GM12878 (cell line): ENCODE measurements at regions not wholly inside any gene's neighbourhood (a gene's known extent, or its start where the extent isn't known, plus 50 kb on each side); places are given as distances from the start of the nearest gene placed in this dataset.
"Not testable (repeated sequence)": the region's sequence is repeated elsewhere in the genome, so short reads cannot be mapped to it uniquely, and the experiment has no call there.

Source experiments
- ATAC-seq: fragments of 200-7000 bp; cut with Tn5 transposase; 3 replicates; pipeline ENCODE4 v1.9.1; 2020; ENCODE audit warnings: mild to moderate bottlenecking, moderate library complexity
- BruUV-seq: library from RNA; stranded (reverse); fragments of 400-500 nt; replicated peaks from 2 replicates; lab custom pipeline; 2021; lab: Mats Ljungman, UMichigan
- CTCF ChIA-PET: fragments of 300-600 bp; sonication (Branson Sonifier 250); formaldehyde crosslinking; extraction: SDS; loops from one replicate; lab custom pipeline; 2021; ENCODE audit warnings: inconsistent platforms; lab: Yijun Ruan, JAX
- POLR2A ChIA-PET: fragments of 350-600 bp; formaldehyde crosslinking; extraction: SDS; loops from one replicate; lab custom pipeline; 2021; ENCODE audit warnings: inconsistent platforms; lab: Charles Lee
- RAD21 ChIA-PET: fragments of 300-600 bp; sonication (Branson Sonifier 250); formaldehyde crosslinking; loops from one replicate; lab custom pipeline; 2023; ENCODE audit warnings: antibody characterized with exemption; ENCODE audit not compliant: unreplicated experiment; lab: Charles Lee
- SMC1A ChIA-PET: fragments of 300-600 bp; sonication (Branson Sonifier 250); formaldehyde crosslinking; loops from one replicate; lab custom pipeline; 2023; ENCODE audit not compliant: unreplicated experiment, uncharacterized antibody; lab: Charles Lee
- DNase-seq: peaks from one replicate; pipeline ENCODE4 v3.0.0-alpha.2; 2011; ENCODE audit warnings: low read depth, low spot score
- FAIRE-seq: peaks from 3 replicates; lab custom pipeline; 2011; peaks lifted over from hg19 to GRCh38; lab: Jason Lieb, UNC
- H2AFZ ChIP-seq: 2 replicates; pipeline ENCODE4 v1.6.0; 2011; ENCODE audit warnings: low read depth, low read length, control low read depth; ENCODE audit not compliant: control insufficient read depth
- H3K27ac ChIP-seq: 2 replicates; pipeline ENCODE4 v1.5.1; 2011; ENCODE audit warnings: control low read depth; ENCODE audit not compliant: control insufficient read depth, insufficient read depth
- H3K27me3 ChIP-seq, 2 experiments: replicated peaks in 1 of 2; 2 replicates each; pipeline versions ENCODE4 v1.6.0 to v1.6.1; 2011; ENCODE audit warnings: low read length in 1 of 2; ENCODE audit not compliant: control insufficient read depth in 2 of 2, insufficient read depth in 2 of 2
- H3K36me3 ChIP-seq, 2 experiments: 2 replicates each; pipeline ENCODE4 v1.5.1; 2011; ENCODE audit warnings: low read length in 1 of 2; ENCODE audit not compliant: control insufficient read depth in 2 of 2, insufficient read depth in 2 of 2
- H3K4me1 ChIP-seq: 2 replicates; pipeline ENCODE4 v1.6.1; 2011; ENCODE audit warnings: mild to moderate bottlenecking, low read length, moderate library complexity, mixed read lengths; ENCODE audit not compliant: control insufficient read depth, insufficient read depth
- H3K4me2 ChIP-seq: 2 replicates; pipeline ENCODE4 v1.6.0; 2011; ENCODE audit warnings: control low read depth; ENCODE audit not compliant: control insufficient read depth, insufficient read depth
- H3K4me3 ChIP-seq: fragments of 200-600 bp; sonication (generic); 2 replicates; pipeline ENCODE4 v1.5.1; 2016
- H3K79me2 ChIP-seq: 2 replicates; pipeline ENCODE4 v1.6.0; 2011; ENCODE audit warnings: low read length; ENCODE audit not compliant: control insufficient read depth, insufficient read depth
- H3K9ac ChIP-seq: 2 replicates; pipeline ENCODE4 v1.8.0; 2011; ENCODE audit warnings: low read length, control low read depth, mixed read lengths; ENCODE audit not compliant: control insufficient read depth, insufficient read depth
- H3K9me3 ChIP-seq: replicated peaks from 3 replicates; pipeline ENCODE4 v1.5.1; 2011; ENCODE audit warnings: mild to moderate bottlenecking, low read length; ENCODE audit not compliant: control insufficient read depth, insufficient read depth
- H4K20me1 ChIP-seq: 2 replicates; pipeline ENCODE4 v1.6.0; 2011; ENCODE audit not compliant: control insufficient read depth, insufficient read depth
- MXI1 ChIP-seq: fragments of 150-350 bp; IDR thresholded peaks from 2 replicates; pipeline ENCODE4 v1.6.1; 2011; ENCODE audit warnings: low read depth, mild to moderate bottlenecking, inconsistent platforms, low read length, improper control_type of control experiment
- TCF12 ChIP-seq: IDR thresholded peaks from 2 replicates; pipeline ENCODE4 v1.6.1; 2011; ENCODE audit warnings: low read depth, mild to moderate bottlenecking, low read length
- ZNF217 ChIP-seq: fragments of 450-650 bp; IDR thresholded peaks from 2 replicates; pipeline ENCODE4 v1.6.1; 2017; ENCODE audit warnings: antibody characterized with exemption, mild to moderate bottlenecking
- WGBS: methylation state at CpG from one replicate; pipeline ENCODE4 v1.1.6; 2016; ENCODE audit warnings: low lambda C conversion rate; ENCODE audit not compliant: insufficient replicate concordance, insufficient coverage; ENCODE audit errors: missing lambda C conversion rate; 5-methylcytosine and 5-hydroxymethylcytosine counted together
- in situ Hi-C: fragments of 300-500 bp; cut with MboI; formaldehyde crosslinking; loops from 9 replicates; pipeline ENCODE4 v1.14.3; 2018; ENCODE audit warnings: mixed read lengths
- intact Hi-C: fragments of 100-400 bp; cut with micrococcal nuclease; formaldehyde crosslinking; loops from one replicate; pipeline ENCODE4 v1.14.2; 2022; ENCODE audit not compliant: unreplicated experiment

DNA sequence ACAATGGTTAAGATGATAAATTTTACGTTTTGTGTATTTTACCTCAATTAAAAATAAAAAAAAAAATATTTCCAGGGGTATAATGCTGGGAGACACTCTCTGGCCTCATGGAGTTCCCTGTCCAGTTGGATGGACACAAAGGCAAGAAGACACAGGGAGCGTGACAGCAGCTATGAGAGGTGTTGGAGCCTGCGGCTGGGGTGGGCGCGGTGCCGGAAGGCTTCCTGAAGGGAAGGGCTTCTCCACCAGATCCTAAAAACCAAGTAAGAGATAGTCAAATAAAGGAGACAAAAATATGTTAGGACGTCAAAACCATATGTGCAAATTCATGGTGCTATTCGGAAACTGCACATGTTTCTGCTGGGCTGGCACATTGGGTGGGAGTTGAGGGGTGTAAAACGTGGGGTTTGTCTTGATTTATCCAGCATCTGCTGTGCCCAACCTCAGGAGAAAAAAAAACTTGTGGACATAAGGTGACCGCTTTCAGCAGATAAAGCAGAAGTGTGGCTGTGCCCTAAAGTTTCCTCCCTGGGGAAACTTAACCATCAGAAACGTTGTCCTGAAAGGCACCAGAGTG, 467.6 kb downstream of the RNF144A start:
- Histone ChIP-seq H3K27me3 (no peaks in the 10 kb centered on the region), H3K27ac (no peak overlapping the region), H3K79me2 (no peaks in the 10 kb centered on the region), H4K20me1 (no peaks in the 10 kb centered on the region), H3K4me2 (no peak overlapping the region), H3K4me3 (no peak overlapping the region), H3K9ac (no peak overlapping the region), H3K36me3 (no peaks in the 10 kb centered on the region), H3K9me3 (no peaks in the 10 kb centered on the region), H2AFZ (no peak overlapping the region), H3K4me1 (no peaks in the 10 kb centered on the region)
- in situ Hi-C loops (no loop called here), intact Hi-C loops (no loop called here)
- POLR2A ChIA-PET = no interaction called here
- 40% methylated on average over 11 of the region's 11 CpGs for WGBS
- SMC1A ChIA-PET = no interaction called here
- no peak for DNase-seq
- CTCF ChIA-PET = no interaction called here
- FAIRE-seq = no peak
- RAD21 ChIA-PET = no interaction called here
- no peak for TF ChIP-seq ZNF217
- TF ChIP-seq MXI1 = no peak
- no peak for TF ChIP-seq TCF12
- ATAC-seq = no peak
- no TSS peak for BruUV-seq

DNA sequence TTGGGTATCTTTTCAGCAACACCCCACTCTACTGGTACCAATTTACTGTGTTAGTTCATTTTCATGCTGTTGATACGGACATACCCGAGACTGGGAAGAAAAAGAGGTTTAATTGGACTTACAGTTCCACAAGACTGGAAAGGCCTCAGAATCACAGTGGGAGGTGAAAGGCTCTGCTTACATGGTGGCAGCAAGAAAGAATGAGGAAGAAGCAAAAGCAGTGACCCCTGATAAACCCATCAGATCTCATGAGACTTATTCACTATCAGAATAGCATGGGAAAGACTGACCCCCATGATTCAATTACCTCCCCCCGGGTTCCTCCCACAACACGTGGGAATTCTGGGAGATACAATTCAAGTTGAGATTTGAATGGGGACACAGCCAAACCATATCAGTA, 473.1 kb downstream of the RNF144A start:
- in situ Hi-C loops, CTCF ChIA-PET, intact Hi-C loops, H3K27ac ChIP-seq, RAD21 ChIA-PET, BruUV-seq, H3K9ac ChIP-seq, H4K20me1 ChIP-seq, FAIRE-seq, POLR2A ChIA-PET, SMC1A ChIA-PET, H3K4me1 ChIP-seq, DNase-seq, H3K4me3 ChIP-seq, H2AFZ ChIP-seq, H3K36me3 ChIP-seq, ATAC-seq, H3K9me3 ChIP-seq, H3K4me2 ChIP-seq, H3K79me2 ChIP-seq, H3K27me3 ChIP-seq: not testable (repeated sequence)
- 0% methylated on average over 4 of the region's 4 CpGs for WGBS
